HT-29 (cell line): ENCODE measurements at regions not wholly inside any gene's neighbourhood (a gene's known extent, or its start where the extent isn't known, plus 50 kb on each side); places are given as distances from the start of the nearest gene placed in this dataset.

ENCODE experiments used
- DNase-seq: peaks from one replicate; pipeline ENCODE4 v3.0.0-alpha.2; 2015; ENCODE audit warnings: low spot score

DNA sequence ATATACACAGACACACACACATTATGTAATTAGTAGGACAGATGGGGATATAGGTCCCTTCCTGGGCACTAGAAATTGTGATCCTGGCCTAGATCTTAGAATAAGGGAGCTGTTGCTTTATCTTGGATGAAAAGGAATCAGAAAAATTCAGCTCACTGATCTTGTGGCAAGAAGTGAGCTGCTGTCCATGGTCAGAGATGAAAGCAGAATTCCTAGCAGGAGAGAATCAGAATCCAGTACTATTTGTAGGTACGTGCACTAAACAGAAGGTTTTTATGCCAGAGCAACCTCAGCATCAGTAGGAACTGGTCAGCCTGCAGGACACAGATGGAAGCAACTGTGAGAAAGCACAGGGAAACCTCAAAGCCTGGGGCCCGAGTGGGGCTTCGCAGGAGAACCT, 549.2 kb upstream of the POM121L12 start:
- no peak for DNase-seq

DNA sequence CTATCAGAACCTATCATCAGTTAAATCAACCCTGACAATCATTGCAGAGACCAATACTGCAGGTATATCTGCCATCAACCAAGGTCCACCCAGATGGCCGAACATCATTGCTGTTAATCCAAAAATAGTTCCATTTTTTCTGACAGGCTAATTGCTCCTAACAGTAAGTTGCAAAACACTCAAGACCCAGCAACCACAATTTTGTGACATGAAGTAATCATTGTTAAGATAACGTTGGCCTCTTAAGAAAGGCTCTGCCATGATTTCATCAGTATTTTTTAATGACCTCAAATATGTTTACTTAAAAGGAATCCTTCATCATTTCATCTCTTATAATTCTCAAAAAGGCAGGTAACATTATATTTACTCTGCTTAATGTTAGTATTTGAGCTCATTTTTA, 553.4 kb upstream of the POM121L12 start:
- no peak for DNase-seq

DNA sequence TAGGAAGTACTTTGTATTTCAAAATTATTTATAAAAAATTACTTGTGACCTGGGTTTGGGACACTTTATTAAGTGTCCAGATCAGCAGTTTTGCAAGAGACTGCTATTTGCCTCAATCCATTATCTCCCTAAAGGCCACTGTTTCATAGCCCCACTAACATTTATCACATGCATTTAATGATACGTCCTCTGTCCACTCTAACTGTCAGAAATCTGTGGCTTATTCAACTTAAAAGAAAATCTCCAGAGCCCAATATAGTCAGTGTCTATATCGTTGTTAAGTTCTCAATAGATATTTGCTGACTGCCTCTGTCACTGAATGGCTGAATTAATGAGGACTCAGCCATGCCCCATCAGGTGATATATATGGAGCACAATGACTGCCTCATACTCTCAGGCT, 553.9 kb upstream of the POM121L12 start:
- DNase-seq, result no peak

DNA sequence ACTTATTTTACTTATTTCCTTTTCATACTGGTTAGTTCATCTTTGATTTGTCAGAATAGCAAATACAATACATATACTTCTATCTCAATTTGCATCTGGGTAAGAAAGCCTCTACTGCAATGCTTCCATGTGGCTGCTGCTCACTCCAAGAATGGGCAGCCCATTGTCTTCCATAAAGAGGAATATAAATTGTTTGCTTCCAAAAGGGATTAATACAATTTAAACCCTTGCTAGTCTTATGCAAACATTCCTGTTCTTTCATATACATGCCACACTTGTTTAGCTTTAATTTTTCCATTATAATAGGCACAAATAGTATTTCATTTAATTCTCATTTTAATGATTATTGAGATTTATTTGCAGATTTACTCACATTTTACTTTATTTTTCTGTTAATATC, 555.4 kb upstream of the POM121L12 start:
- no peak for DNase-seq

DNA sequence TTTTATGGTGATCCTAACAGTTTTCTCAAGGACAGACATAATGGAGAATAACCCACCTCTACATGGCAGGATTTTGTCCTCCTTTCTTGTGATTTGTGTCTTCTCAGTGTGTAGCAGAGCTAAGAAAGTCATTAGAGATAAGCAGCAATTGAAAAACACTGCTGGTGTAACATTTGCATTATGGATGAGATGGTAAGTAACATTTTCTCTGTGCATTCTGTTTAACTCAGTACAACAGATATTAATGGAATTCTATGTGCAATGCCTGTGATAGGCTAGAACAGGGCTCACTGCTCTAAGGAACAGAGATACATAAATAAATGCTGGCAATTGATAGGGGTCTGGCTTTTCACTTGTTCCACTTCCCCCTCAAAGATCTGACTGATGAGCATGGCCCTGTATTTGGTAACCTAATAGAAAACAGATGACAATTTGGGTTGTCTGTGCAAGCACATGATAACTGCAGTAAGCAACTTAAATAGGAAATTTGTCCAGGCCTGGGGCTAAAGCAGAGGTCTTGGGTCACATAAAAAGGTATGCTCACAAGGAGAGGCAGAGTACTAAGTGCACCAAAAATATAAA, 560.3 kb upstream of the POM121L12 start:
- no peak for DNase-seq

DNA sequence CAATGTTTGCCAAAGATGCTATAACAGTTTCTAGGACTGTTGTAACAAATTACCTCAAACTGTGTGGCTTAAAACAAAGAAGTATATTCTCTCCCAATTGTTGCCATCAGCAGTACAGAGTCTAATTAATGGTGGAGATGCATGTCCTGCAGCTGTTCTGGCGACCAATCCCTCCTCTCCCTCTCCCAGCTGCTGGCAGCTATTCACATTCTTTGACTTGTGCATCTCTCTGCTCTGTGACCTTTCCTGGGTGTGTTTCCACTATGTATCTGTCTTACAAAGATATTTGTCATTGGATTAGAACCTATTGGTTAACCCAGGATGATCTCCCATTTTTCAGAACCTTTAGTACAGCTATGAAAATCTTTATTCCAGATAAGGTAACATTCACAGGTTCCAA, 561.7 kb upstream of the POM121L12 start:
- DNase-seq, result no peak

DNA sequence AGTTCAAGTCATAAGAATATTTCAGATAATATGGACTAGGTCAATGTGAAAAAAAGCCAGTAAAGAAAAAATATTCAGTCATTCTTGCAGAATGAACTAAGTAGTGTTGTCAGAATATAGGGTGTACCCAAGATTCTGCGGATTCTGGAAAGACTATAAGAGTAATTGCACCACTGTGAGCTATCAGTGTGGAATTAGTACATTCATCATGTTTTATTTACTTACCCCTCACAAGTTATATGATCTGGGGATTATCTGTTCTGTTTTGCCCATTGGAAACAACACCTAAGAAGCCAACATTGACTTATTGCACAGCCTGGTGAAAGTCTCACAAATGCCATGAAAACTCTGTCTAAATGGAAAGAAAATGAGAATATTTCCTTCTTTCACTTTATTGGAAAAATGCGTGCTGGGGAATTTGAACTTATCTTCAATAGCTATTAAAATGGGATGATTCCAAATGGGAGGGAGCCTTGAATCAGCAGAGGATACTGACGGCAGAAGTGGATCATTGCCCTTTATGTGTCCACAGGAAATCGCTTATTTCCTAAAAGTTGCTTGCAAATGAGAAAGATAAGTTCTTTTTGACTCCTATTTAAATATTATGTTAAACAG, 563.3 kb upstream of the POM121L12 start:
- DNase-seq, result no peak

DNA sequence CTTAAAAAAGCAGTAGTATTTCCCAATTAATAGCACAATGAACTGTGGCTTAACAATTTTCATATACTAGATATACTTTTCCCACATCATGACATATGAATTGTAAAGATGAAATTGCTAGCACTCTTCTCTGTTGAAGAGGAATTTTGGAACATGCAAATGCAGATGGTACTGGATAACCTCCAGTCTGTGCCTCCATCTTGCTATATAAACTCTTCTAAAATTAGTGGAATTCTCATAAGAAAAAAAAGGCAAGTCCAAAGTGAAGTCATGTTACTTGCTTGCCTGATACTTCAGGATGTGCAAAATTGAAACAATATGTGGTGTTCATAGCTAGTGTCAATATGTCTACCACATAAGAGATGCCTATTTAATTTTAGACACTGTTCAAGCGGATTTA, 570.2 kb upstream of the POM121L12 start:
- no peak for DNase-seq

DNA sequence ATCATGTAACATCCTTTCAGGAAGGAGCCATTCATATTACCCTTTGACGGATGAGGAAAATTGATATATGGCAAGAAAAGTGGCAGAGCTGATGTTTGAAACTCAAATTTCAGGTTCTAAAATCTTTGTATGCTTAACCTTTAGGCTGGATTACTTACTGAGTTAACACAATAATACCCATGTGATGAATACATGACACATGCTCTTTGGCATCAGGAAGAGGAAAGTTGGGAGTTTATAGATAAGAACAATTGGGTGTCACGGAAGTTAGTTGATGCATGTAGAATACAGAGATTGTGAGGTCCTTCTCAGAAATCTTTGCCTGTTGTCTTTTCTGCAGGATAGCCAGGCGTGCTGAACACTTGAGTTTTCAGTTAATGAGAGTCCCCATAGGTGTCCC, 572.1 kb upstream of the POM121L12 start:
- DNase-seq, result peak; percentile 31

DNA sequence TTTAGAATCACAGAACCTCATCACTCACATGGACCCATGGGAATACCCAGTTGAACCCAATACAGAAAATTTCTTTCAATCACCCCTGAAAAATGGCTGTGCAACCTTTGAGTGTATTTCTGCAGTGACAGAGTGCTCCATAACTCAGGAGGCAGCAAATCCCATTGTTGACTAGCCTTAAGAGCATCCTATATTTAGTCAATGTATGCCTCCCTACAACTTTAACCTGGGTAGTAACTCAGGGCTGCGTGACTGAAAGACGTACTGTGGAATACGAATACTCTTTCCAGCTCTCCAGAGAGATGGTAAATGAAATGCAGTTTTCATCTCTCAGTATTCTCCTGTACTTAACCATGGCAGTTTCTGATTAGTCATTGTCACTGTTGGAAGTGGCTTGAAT, 573.0 kb upstream of the POM121L12 start:
- DNase-seq, result no peak

DNA sequence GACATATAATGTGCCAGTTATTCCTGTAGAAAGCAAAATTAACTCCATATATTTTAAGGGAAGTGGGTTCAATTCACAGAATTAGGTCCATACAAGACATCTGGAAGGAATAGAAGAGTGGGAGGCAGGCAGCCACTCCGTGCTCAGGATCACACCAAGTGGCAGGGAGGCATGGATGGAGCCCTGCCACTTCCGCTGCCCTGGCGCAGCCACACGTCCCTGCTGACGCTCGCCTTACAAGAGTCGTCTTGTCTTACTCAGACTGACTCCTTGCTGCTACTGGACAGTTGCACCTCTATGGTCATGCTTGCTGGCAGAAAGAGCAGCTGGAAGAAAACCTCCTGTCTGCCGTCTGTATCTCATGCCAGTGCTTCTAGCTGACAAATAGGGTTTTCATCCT, 579.9 kb upstream of the POM121L12 start:
- DNase-seq, result no peak

DNA sequence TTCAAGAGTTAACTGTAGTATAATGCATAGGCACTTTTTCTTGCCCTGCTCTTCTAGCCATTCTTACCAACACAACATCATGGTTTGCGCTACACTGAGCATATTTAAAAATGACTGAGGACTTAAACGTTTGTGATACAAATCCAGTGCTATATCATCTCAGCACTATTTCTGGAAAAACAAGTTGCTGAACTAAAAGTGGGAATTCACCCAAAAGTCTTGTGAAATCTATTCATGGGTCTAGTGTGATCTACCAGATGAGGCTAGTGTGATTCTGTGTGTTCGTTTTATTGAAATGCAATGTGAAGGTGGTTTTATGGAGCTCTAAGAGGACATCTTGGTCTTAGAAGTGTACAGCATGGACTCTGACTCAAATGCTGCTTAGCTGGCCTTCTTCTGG, 584.6 kb upstream of the POM121L12 start:
- no peak for DNase-seq

DNA sequence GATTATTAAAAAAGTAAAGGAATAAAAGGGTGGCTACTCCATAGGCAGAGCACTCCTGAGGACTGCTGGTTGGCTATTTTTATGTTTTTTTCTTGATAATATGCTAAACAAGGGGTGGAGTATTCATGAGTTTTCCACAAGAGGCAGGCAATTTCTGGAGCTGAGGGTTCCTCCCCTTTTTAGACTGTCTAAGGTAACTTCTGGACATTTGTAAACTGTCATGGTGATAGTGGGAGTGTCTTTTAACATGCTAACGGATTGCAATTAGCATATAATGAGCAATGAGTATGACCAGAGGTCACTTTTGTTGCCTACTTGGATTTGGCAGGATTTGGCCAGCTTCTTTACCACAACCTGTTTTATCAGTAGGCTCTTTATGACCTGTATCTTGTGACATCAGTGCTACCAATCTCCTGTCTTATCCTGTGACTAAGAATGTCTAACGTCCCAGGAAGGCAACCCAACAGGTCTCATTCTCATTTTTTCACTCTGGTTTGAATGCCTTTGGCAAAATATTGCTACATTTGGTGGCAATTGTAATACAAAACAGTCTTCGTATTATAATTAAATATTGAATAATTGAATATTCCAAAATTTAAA, 587.8 kb upstream of the POM121L12 start:
- no peak for DNase-seq

DNA sequence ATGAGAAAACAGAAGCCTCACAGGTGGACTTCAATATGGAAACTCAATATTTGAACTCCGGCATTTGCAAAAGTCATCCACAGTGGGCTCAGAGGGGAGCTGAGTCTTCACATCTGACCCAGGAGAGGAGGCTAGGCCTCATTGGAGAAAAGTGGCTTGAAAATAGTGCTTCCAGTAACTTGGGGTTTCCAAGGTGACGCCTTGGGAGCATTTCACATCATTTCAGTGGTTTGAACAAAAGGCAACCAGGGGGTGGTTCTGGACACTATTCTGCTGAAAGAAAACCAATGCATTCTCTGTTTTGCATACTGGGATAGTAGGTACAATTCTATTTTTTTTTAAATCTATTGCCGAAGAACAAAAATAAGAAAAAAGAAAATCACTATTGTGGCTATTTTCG, 599.2 kb upstream of the POM121L12 start:
- DNase-seq, result no peak

DNA sequence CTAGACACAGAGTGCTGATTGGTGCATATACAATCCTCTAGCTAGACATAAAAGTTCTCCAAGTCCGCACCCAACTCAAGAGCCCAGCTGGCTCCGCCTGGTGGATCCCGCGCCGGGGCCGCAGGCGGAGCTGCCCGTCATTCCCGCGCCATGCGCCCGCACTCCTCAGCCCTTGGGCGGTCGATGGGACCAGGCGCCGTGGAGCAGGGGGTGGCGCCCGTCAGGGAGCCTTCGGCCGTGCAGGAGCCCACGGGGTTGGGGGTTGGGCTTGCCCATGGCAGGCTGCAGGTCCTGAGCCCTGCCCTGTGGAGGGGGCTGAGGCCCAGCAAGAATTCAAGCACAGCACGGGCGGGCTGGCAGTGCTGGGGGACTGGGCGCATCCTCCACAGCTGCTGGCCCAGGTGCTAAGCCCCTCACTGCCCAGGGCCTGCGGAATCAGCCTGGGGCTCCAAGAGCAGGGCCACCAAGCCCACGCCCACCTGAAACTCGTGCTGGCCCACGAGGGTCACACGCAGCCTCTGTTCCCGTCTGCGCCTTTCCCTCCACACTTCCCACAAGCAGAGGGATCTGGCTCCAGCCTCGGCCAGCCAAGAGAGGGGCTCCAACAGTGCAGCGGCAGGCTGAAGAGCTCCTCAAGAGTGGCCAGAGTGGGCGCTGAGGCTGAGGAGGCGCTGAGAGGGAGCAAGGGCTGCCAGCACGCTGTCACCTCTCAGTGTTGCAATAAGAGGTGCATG, 604.2 kb upstream of the POM121L12 start:
- no peak for DNase-seq

DNA sequence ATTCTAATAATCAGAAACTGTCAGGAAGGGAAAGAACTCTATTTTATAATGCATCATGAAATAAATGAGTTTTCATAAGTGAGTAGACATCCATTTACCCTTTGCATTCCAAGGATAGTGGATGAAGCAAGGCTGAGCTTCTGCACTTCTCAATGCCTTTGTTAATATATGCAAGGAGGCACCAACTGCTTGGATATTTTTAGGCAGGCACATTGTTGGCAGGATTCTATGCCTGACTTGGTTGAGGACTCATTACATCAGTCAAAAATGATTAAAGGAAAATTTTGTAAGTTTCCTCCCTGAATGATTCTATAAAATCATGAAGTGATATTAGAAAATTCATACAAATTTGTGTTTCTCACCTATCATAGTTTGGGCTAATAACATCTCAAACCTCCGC, 612.2 kb upstream of the POM121L12 start:
- DNase-seq, result no peak

DNA sequence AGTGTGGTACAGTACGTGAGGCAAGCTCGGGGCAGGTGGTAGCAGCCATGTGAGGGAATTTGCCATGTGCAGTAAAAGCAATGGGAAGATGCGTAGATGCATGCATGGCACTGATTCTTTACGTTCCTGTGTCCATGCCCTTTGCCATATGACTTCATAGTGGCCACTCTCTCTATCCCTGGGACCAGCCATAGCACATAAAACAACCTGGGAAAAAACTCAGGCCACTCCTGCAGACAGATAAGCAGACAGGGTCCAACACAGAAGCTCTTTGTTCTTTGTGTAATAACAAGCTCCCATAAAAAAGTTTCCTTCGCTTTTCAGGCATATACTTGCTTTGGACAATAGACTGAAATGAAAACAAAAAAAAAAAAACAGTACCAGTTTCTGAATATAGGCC, 622.4 kb upstream of the POM121L12 start:
- DNase-seq, result no peak

DNA sequence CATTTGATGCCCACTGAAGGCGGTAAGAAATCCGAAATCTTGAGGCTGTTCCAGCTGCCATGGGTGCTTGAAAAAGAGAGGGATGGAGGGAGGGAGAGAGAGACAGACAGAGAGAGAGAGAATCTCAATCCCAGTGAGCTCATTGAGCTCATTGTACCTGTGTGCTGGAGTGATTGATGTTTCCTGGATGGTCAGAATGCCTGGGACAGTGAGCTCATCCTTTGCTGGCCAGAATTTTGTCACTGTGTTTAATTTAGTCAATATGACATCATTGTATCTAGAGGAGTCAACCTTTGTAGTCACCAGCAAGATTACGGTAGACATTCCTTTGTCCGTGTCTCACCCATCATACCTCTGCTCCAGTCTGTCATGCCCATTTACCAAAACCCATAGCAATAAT, 625.4 kb upstream of the POM121L12 start:
- DNase-seq, result no peak

DNA sequence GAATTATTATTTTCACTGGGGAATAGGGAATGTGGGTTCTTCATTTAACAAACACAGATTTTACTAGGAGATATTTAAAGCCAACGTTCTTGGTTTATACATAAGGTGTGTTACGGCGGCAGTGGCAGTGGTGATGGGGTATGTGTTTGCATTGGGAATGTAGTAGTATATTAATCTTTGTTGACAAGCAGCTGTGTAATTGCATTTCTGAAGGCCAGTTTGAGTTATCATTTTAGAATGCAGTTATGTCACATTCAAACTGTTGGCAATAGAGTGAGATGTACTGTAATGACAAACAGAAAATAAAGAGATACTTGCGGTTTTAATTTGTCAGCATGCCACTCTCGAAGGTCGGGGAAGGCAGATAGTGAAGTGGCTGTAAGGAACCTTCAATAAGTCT, 628.6 kb upstream of the POM121L12 start:
- DNase-seq, result no peak

DNA sequence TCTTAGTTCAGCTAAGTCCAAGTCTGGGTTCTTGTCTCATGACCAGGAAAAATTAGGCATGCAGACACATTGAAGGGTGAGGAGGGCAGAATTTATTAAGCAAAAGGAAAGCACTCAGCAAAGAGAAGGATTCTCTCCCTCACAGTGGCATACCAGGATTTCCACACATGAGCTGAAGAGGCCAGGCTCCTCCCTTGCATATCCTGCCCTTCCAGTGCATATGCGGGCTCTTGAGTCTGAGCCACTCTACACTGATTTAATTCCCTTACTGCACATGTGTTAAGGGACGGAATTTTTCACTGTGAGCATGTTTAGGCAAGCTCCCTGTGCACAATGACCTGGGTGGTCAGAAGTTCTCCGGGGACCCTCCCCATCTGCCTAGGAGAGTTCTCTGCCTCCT, 652.7 kb upstream of the POM121L12 start:
- no peak for DNase-seq

DNA sequence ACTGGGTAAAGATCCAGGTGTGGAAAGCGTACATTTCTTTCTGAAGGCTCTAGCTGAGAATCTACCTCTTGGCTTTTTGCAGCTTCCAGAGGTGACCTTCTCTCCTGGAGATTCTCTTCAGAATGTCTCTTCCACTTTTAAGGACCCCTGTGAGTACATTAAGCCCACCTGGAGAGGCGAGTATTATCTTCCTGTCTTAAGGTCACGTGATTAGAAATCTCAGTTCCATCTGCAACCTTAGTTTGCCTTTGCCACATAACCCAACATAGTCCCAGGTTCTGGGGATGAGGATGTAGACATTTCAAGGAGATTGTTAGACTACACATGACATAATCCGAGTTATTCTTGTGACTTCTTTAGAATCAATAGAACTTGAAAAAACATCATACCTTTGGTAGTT, 665.5 kb upstream of the POM121L12 start:
- no peak for DNase-seq

DNA sequence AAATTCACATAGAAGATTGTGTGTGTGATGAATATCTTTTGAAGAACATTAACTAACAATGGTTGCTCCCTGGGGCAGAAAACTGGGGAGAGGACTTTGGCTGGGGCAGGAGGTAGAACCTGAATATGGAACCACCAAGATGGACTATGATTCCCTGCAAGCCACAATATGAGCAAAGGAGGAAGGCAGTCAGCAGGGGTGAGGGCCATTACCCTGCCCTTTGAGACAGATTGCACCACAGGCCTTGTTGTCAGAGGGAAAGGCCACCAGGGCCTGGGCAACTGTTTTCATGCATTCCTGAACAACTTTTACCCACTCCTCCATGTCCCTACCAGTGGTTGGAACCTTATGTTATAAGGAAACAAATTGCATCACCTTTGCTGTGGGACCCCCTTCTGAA, 670.1 kb upstream of the POM121L12 start:
- no peak for DNase-seq

DNA sequence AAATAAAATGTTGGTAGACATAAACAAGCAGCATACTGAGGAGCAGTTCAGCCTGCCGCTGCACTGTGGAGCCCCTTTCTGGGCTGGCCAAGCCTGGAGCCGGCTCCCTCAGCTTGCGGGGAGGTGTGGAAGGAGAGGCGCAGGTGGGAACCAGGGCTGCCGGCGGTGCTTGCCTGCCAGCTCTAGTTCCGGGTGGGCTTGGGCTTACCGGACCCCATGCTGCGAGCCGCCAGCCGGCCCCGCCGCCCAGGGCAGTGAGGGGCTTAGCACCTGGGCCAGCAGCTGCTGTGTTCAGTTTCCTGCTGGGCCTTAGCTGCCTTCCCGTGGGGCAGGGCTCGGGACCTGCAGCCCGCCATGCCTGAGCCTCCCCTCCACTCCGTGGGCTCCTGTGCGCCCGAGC, 672.9 kb upstream of the POM121L12 start:
- DNase-seq, result no peak
